ENCODE measurements at regions not wholly inside any gene's neighbourhood (a gene's known extent, or its start where the extent isn't known, plus 50 kb on each side); places are given as distances from the start of the nearest gene placed in this dataset.
A peak's percentile ranks its signal among the peaks of the same experiment; 100 is the strongest.

DNA sequence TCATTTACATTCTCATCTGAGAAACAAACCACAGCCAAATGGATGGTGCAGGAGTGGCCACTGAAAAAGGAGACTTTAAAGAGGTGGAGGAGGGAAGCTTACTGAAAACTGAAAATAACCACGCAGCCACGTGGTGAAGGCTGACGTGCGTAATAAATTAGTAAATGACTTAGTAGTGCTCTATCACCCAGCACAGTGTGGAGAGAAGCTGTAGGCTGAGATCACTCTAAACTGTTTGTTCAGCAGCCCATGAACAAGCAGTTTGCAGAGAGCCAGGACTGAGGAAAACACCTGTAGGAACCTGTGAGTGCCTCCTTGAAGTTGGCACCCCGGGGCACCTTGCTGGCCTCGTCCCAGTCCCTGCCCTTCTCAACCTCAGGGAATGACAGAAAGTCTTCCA is 193.0 kb downstream of the TXNL1 start:
- no peak overlapping the region for H3K27ac ChIP-seq (ENCODE audit: low read depth, low read length)
- no peaks in the 10 kb centered on the region for H3K36me3 ChIP-seq (ENCODE audit: control insufficient read depth in 2 of 4, insufficient read depth in 4 of 4, low read length in 3 of 4)
- CTCF ChIA-PET (ENCODE audit: partially characterized antibody), result no interaction called here
- H3K4me1 ChIP-seq (replicated peaks in 1 of 4; ENCODE audit: control insufficient read depth in 3 of 4, insufficient read depth in 4 of 4, low read length in 3 of 4), result no peaks in the 10 kb centered on the region
- H2BK120ac ChIP-seq (replicated peaks; ENCODE audit: low read depth, low read length), result no peak overlapping the region
- no peaks in the 10 kb centered on the region; a peak in 1 of 7 replicates for H3K27me3 ChIP-seq (replicated peaks in 1 of 4; ENCODE audit: control insufficient read depth in 3 of 4, extremely low read depth in 1 of 4, insufficient read depth in 3 of 4, low read length in 3 of 4)
- H3K4ac ChIP-seq (replicated peaks; ENCODE audit: insufficient read length, low read depth, low read length), result no peak overlapping the region
- no peak for TF ChIP-seq KDM5A (IDR thresholded peaks at IDR 0.05; ENCODE audit: low read length)
- no peak for TF ChIP-seq POLR2A (IDR thresholded peaks at IDR 0.05; ENCODE audit: control extremely low read depth in 1 of 2, low read depth in 2 of 2, low read length in 2 of 2)
- TF ChIP-seq ASH2L (IDR thresholded peaks at IDR 0.05; ENCODE audit: low read length), result no peak
- no peak for TF ChIP-seq KDM1A (IDR thresholded peaks at IDR 0.05; ENCODE audit: borderline replicate concordance, low read length)
- no peak for TF ChIP-seq JUN (IDR thresholded peaks at IDR 0.05; ENCODE audit: low read depth, low read length)
- TF ChIP-seq ZNF274 (IDR thresholded peaks at IDR 0.05; ENCODE audit: borderline replicate concordance, extremely low read depth, low read length), result no peak
- TF ChIP-seq SIN3A (conservative IDR thresholded peaks at IDR 0.05 in 1 of 2, IDR thresholded peaks at IDR 0.05 in 1 of 2; ENCODE audit: low read depth in 1 of 2, low read length in 2 of 2), result no peak
- no peak for TF ChIP-seq FOSL1 (IDR thresholded peaks at IDR 0.05; ENCODE audit: insufficient read depth, low read depth, low read length)
- no peak for TF ChIP-seq GABPA (IDR thresholded peaks at IDR 0.05; ENCODE audit: borderline replicate concordance, insufficient read depth, low read length)
- no peak for TF ChIP-seq EGR1 (IDR thresholded peaks at IDR 0.05; ENCODE audit: borderline replicate concordance, low read depth, low read length)
- no peak for TF ChIP-seq RAD21 (IDR thresholded peaks at IDR 0.05 in 1 of 2, conservative IDR thresholded peaks at IDR 0.05 in 1 of 2; ENCODE audit: low read depth in 2 of 2, low read length in 2 of 2)
- H3K4me3 ChIP-seq (ENCODE audit: extremely low read depth in 1 of 4, insufficient read depth in 2 of 4, low read depth in 3 of 4, low read length in 4 of 4), result no peak overlapping the region
- H2AFZ ChIP-seq (ENCODE audit: low read length), result peak overlapping the region; percentile 79; the same call in 1 of the 2 replicates
- DNase-seq (ENCODE audit: low read depth in 1 of 2, low spot score in 2 of 2), result no peak
- no peaks in the 10 kb centered on the region for H3K79me2 ChIP-seq (ENCODE audit: control insufficient read depth in 1 of 2, insufficient read depth in 2 of 2, low read length in 2 of 2)
- 85% methylated on average over 6 of the region's 6 CpGs; no CpG with 5 or more reads in 1 of the 2 experiments for WGBS, 2 experiments (ENCODE audit: extremely low coverage in 1 of 2, insufficient coverage in 1 of 2, insufficient read length in 1 of 2, insufficient replicate concordance in 2 of 2, low coverage in 1 of 2, low lambda C conversion rate in 2 of 2, missing lambda C conversion rate in 1 of 2)
- no peak overlapping the region for H4K8ac ChIP-seq (ENCODE audit: extremely low read depth, insufficient read depth, low read length)
- H4K91ac ChIP-seq (replicated peaks; ENCODE audit: insufficient read length, low read length), result no peak overlapping the region
- H3K9me3 ChIP-seq (ENCODE audit: insufficient read depth in 2 of 2, low read depth in 1 of 2, low read length in 1 of 2), result no peaks in the 10 kb centered on the region
- no peak overlapping the region for H3K9ac ChIP-seq (replicated peaks in 1 of 4; ENCODE audit: extremely low read depth in 1 of 4, low read depth in 3 of 4, low read length in 3 of 4)
- no peaks in the 10 kb centered on the region for H3K23me2 ChIP-seq (ENCODE audit: low read depth, low read length)
- POLR2A ChIA-PET (ENCODE audit: partially characterized antibody), result no interaction called here
- no peak overlapping the region; the same call in 1 of the 2 replicates for H2BK20ac ChIP-seq (ENCODE audit: low read length)
- H3K18ac ChIP-seq (ENCODE audit: extremely low read depth, low read length), result no peak overlapping the region
- no peak overlapping the region for H3K23ac ChIP-seq (ENCODE audit: insufficient read length)
- H3K56ac ChIP-seq (replicated peaks; ENCODE audit: insufficient read length, low read depth, low read length), result no peak overlapping the region
- FAIRE-seq, result no peak
- no peaks in the 10 kb centered on the region for H4K20me1 ChIP-seq (replicated peaks in 1 of 2; ENCODE audit: control insufficient read depth in 1 of 2, insufficient read depth in 2 of 2, low read length in 2 of 2)
- H3K79me1 ChIP-seq (ENCODE audit: low read depth, low read length), result no peaks in the 10 kb centered on the region
- H2AK5ac ChIP-seq (ENCODE audit: low read depth, low read length), result no peak overlapping the region
- H2BK15ac ChIP-seq (ENCODE audit: low read length), result no peak overlapping the region
- H2BK12ac ChIP-seq (ENCODE audit: low read depth, low read length), result no peak overlapping the region
- no peak overlapping the region for H4K5ac ChIP-seq (ENCODE audit: insufficient read length, low read depth, low read length)
- H2BK5ac ChIP-seq (ENCODE audit: low read depth, low read length), result no peak overlapping the region
- no peak overlapping the region for H3K14ac ChIP-seq (ENCODE audit: insufficient read length)
- H3K4me2 ChIP-seq (ENCODE audit: insufficient read depth in 1 of 2, low read depth in 2 of 2, low read length in 2 of 2), result no peak overlapping the region

All from H1 (cell line).